SH-SY5Y (cell line): ENCODE measurements at regions not wholly inside any gene's neighbourhood (a gene's known extent, or its start where the extent isn't known, plus 50 kb on each side); places are given as distances from the start of the nearest gene placed in this dataset.

Experiments
- GATA2 ChIP-seq: IDR thresholded peaks from 2 replicates; pipeline ENCODE4 v1.6.1; 2011; ENCODE audit warnings: mild to moderate bottlenecking, low read depth, low read length
- GATA3 ChIP-seq: IDR thresholded peaks from 2 replicates; pipeline ENCODE4 v1.6.1; 2011; ENCODE audit warnings: low read depth, mild to moderate bottlenecking, low read length, moderate library complexity

DNA sequence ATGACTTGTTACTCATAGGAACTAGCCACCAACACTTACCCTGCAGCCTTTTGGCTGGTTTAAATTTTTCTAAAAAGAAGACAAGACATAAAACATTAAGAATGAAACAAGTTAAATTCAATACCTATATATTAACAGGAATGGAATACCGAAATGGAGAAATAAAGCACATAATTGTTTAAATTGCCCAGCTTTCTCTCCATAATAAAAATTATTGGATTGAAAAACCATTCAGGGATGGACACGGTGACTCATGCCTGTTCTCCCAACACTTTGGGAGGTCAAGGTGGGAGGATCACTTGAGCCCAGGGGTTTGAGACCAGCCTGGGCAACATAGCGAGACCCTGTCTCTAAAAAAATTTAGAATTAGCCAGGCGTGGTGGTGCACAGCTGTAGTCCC is 179.4 kb upstream of the MKLN1 start:
- no peak for TF ChIP-seq GATA2
- TF ChIP-seq GATA3: no peak
